Suprapubic skin (tissue), 4 donors: ENCODE measurements at regions not wholly inside any gene's neighbourhood (a gene's known extent, or its start where the extent isn't known, plus 50 kb on each side); places are given as distances from the start of the nearest gene placed in this dataset.
"Not testable (repeated sequence)": the region's sequence is repeated elsewhere in the genome, so short reads cannot be mapped to it uniquely, and the experiment has no call there.

Source experiments
- DNase-seq, 2 donors: peaks; one replicate each; pipeline ENCODE4 v3.0.0-alpha.2; 2019; ENCODE audit warnings: low spot score in 2 of 2
- H3K27ac ChIP-seq: fragments of 200-600 bp; sonication (generic); one replicate; pipeline ENCODE4 v1.5.1; 2019
- H3K27me3 ChIP-seq: fragments of 200-600 bp; sonication (generic); one replicate; pipeline ENCODE4 v1.5.1; 2019
- H3K36me3 ChIP-seq: fragments of 200-600 bp; sonication (generic); one replicate; pipeline ENCODE4 v1.5.1; 2019
- H3K4me1 ChIP-seq: fragments of 200-600 bp; sonication (generic); one replicate; pipeline ENCODE4 v1.5.1; 2019
- H3K4me3 ChIP-seq: fragments of 200-600 bp; sonication (generic); one replicate; pipeline ENCODE4 v1.5.1; 2019; ENCODE audit warnings: mild to moderate bottlenecking
- H3K9me3 ChIP-seq: fragments of 200-600 bp; sonication (generic); one replicate; pipeline ENCODE4 v1.5.1; 2019
- EP300 ChIP-seq: sonication (generic); formaldehyde crosslinking; IDR thresholded peaks from one replicate; pipeline ENCODE4 v1.6.1; 2017; ENCODE audit warnings: antibody characterized with exemption
- POLR2A ChIP-seq, 2 donors: fragments of 450-650 bp; IDR thresholded peaks; one replicate each; pipeline ENCODE4 v1.6.1; 2017; ENCODE audit warnings: antibody characterized with exemption in 2 of 2, mild to moderate bottlenecking in 2 of 2, moderate library complexity in 2 of 2
- POLR2AphosphoS5 ChIP-seq, 3 donors: sonication (generic); formaldehyde crosslinking; IDR thresholded peaks; one replicate each; pipeline ENCODE4 v1.6.1; 2017; ENCODE audit warnings: antibody characterized with exemption in 3 of 3
- WGBS: methylation state at CpG from one replicate; pipeline ENCODE4 v1.1.5; 2018; 5-methylcytosine and 5-hydroxymethylcytosine counted together
- TF ChIP-seq, protein P1 (sequence below), 2 donors: fragments of 200-600 bp in 1 of 2; fragments of 450-650 bp in 1 of 2; sonication (generic) in 1 of 2; IDR thresholded peaks; one replicate each; pipeline ENCODE4 v1.5.1; 2016 to 2019; ENCODE audit warnings: antibody characterized with exemption in 2 of 2, mild to moderate bottlenecking in 1 of 2, moderate library complexity in 1 of 2

DNA sequence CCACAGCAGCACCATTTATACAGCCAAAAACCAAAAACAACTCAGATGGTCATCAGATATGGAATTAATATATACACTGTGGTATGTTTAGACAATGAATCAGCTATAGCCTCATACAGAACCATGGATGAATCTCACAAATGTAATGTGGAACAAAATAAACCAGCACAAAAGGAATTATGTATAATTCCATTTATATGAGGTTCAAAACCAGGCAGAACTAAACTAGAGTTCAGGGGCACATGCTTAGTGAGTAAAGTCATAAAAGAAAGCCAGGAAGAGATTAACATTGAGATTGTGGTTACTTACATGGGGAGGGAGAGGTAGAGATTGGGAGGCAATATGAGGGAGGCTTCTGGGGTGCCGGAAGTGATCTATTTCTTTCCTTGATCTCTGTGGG, 231.1 kb downstream of the COPRS start:
- Histone ChIP-seq H3K27me3 (no peaks in the 10 kb centered on the region), H3K4me3 (no peak overlapping the region), H3K36me3 (no peaks in the 10 kb centered on the region), H3K4me1 (no peaks in the 10 kb centered on the region), H3K9me3 (peaks cover 7% of the 10 kb centered on the region), H3K27ac (no peak overlapping the region)
- TF ChIP-seq POLR2A (IDR thresholded peaks at IDR 0.05) (no peak), EP300 (no peak), POLR2AphosphoS5 (IDR thresholded peaks at IDR 0.05) (no peak)
- TF ChIP-seq, protein P1, sequence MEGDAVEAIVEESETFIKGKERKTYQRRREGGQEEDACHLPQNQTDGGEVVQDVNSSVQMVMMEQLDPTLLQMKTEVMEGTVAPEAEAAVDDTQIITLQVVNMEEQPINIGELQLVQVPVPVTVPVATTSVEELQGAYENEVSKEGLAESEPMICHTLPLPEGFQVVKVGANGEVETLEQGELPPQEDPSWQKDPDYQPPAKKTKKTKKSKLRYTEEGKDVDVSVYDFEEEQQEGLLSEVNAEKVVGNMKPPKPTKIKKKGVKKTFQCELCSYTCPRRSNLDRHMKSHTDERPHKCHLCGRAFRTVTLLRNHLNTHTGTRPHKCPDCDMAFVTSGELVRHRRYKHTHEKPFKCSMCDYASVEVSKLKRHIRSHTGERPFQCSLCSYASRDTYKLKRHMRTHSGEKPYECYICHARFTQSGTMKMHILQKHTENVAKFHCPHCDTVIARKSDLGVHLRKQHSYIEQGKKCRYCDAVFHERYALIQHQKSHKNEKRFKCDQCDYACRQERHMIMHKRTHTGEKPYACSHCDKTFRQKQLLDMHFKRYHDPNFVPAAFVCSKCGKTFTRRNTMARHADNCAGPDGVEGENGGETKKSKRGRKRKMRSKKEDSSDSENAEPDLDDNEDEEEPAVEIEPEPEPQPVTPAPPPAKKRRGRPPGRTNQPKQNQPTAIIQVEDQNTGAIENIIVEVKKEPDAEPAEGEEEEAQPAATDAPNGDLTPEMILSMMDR (IDR thresholded peaks at IDR 0.05) = no peak
- DNase-seq = no peak
- 85% methylated on average over 1 of the region's 1 CpG for WGBS

DNA sequence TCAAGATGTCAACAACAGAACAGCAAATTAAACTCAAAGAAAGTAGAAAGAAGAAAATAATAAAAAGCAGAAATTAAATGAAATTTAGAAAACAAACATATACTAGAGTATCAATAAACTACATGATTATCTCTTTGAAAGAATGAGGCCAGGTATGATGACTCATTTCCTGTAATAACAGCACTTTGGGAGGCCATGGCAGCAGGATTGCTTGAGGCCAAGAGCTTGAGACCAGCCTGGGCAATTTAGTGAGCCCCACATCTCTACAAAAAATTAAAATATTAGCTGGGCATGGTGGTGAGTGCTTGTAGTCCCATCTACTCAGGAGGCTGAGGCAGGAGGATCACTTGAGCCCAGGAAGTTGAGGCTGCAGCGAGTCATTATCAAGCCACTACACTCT, 232.5 kb downstream of the RAB11FIP4 start:
- Histone ChIP-seq H3K4me3 (no peak overlapping the region), H3K4me1 (no peaks in the 10 kb centered on the region), H3K27ac (no peak overlapping the region), H3K36me3 (no peaks in the 10 kb centered on the region), H3K27me3 (no peaks in the 10 kb centered on the region), H3K9me3 (peaks cover 7% of the 10 kb centered on the region)
- TF ChIP-seq EP300 = no peak
- TF ChIP-seq POLR2A (IDR thresholded peaks at IDR 0.05) = no peak
- TF ChIP-seq, protein P1 (IDR thresholded peaks at IDR 0.05) = no peak
- no peak for TF ChIP-seq POLR2AphosphoS5 (IDR thresholded peaks at IDR 0.05)
- DNase-seq = no peak
- WGBS = 89% methylated on average over 1 of the region's 1 CpG

DNA sequence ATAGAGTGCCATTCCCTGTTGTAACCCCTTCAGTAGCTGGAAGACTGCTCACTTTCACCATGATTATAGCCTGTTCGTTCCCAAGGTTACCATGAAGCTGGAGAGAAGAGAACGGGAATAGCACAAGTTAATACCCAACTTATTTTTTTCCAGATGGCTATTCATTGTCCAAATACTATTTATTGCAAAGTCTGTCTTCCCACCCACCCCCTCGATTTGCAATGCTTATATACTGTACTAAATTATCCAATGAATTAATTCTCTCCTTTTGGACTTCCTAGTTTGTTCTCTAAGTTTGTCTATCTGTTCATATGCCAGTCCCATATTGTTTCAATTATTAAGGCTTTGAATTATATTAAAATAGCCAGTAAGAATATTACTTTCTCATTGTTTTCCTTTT, 231.0 kb downstream of the RAB11FIP4 start:
- H3K27me3 ChIP-seq = no peaks in the 10 kb centered on the region
- no peak for DNase-seq
- WGBS = 62% methylated on average over 3 of the region's 3 CpGs
- H3K9me3 ChIP-seq = peaks cover 7% of the 10 kb centered on the region
- H3K27ac ChIP-seq = no peak overlapping the region
- no peak for TF ChIP-seq POLR2A (IDR thresholded peaks at IDR 0.05)
- TF ChIP-seq, protein P1 (IDR thresholded peaks at IDR 0.05) = no peak
- TF ChIP-seq EP300 = no peak
- TF ChIP-seq POLR2AphosphoS5 (IDR thresholded peaks at IDR 0.05) = no peak
- H3K4me3 ChIP-seq = no peak overlapping the region
- H3K36me3 ChIP-seq = no peaks in the 10 kb centered on the region
- H3K4me1 ChIP-seq = no peaks in the 10 kb centered on the region

DNA sequence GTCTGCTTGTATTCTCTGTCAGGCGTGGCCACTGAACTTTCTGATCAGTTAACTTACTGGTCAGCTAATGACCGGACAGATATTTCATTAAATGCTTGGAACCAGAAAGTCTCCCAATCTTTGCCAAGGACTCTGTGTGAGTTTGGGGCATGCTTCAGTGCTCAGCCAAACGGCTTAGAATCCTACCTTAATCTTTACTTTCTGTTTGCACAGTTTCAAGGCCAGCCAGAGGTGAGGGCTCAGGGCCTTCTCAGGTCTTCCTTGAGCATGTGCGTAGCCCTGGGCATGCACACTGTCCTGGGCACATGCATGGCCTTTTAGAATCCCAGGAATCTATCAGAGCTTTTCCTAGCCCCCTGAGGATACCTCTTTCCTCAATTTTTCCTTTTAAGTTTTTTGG, 230.1 kb downstream of the RAB11FIP4 start:
- Histone ChIP-seq H3K4me1 (no peaks in the 10 kb centered on the region), H3K9me3 (peaks cover 7% of the 10 kb centered on the region), H3K27me3 (no peaks in the 10 kb centered on the region), H3K36me3 (no peaks in the 10 kb centered on the region), H3K27ac (no peak overlapping the region), H3K4me3 (no peak overlapping the region)
- no peak for DNase-seq
- TF ChIP-seq POLR2A (IDR thresholded peaks at IDR 0.05) = no peak
- no peak for TF ChIP-seq POLR2AphosphoS5 (IDR thresholded peaks at IDR 0.05)
- TF ChIP-seq, protein P1 (IDR thresholded peaks at IDR 0.05) = no peak
- no peak for TF ChIP-seq EP300
- 93% methylated on average over 4 of the region's 4 CpGs for WGBS

DNA sequence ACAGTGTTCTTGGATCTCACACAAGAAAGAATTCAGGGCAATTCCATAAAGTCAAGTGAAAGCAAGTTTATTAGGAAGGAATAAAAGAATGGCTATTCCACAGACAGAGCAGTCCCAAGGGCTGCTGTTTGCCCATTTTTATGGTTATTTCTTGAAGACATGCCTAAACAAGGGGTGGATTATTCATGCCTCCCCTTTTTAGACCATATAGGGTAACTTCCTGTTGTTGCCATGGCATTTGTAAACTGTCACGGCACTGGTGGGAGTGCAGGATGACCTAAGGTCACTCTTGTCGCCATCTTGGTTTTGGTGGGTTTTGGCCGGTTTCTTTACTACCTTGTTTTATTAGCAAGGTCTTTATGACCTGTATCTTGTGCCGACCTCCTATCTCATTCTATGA, 219.6 kb downstream of the RAB11FIP4 start:
- not testable (repeated sequence) for H3K4me3 ChIP-seq, H3K27ac ChIP-seq, H3K36me3 ChIP-seq, H3K27me3 ChIP-seq, DNase-seq, H3K9me3 ChIP-seq, H3K4me1 ChIP-seq
- 94% methylated on average over 4 of the region's 4 CpGs for WGBS
